ENCODE measurements at regions not wholly inside any gene's neighbourhood (a gene's known extent, or its start where the extent isn't known, plus 50 kb on each side); places are given as distances from the start of the nearest gene placed in this dataset.

GRCh38 chr13:97567510-97568243, 133.7 kb downstream of the RAP2A start:
- POLR2A ChIA-PET = no interaction called here
- peak; percentile 18 to 54 for DNase-seq (ENCODE audit: low read depth in 1 of 2, low spot score in 1 of 2)
- no peak overlapping the region for H3K27ac ChIP-seq
- no peaks in the 10 kb centered on the region for H3K9me3 ChIP-seq
- CTCF ChIA-PET = interaction anchor here (1.6 kb wide), 1 partner anchor 14 kb away, joined by 4 read pairs; no protein-coding TSS in a partner anchor
- H3K4me3 ChIP-seq = no peak overlapping the region
- peaks cover 7% of the 10 kb centered on the region; the same call in 1 of the 3 replicates for H3K4me1 ChIP-seq
- ATAC-seq = peak; percentile 80 to 92
- H3K4me2 ChIP-seq = peak overlapping the region; percentile 36
- 38% methylated on average over 3 of the region's 3 CpGs for WGBS (ENCODE audit: missing lambda C conversion rate)
- no peak for FAIRE-seq
- TF ChIP-seq NR3C1 (IDR thresholded peaks at IDR 0.05) = no peak
- no peak for TF ChIP-seq EHF (CRISPR knock-in tag; IDR thresholded peaks at IDR 0.05)
- TF ChIP-seq ZSCAN20 (CRISPR knock-in tag; IDR thresholded peaks at IDR 0.05) = no peak
- no peak for TF ChIP-seq ZNF302 (CRISPR knock-in tag; IDR thresholded peaks at IDR 0.05)
- TF ChIP-seq POLR2A (IDR thresholded peaks at IDR 0.05; ENCODE audit: low read length) = no peak
- TF ChIP-seq, protein P1, sequence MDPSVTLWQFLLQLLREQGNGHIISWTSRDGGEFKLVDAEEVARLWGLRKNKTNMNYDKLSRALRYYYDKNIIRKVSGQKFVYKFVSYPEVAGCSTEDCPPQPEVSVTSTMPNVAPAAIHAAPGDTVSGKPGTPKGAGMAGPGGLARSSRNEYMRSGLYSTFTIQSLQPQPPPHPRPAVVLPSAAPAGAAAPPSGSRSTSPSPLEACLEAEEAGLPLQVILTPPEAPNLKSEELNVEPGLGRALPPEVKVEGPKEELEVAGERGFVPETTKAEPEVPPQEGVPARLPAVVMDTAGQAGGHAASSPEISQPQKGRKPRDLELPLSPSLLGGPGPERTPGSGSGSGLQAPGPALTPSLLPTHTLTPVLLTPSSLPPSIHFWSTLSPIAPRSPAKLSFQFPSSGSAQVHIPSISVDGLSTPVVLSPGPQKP (IDR thresholded peaks at IDR 0.05; ENCODE audit: low read depth, low read length) = no peak

DNA sequence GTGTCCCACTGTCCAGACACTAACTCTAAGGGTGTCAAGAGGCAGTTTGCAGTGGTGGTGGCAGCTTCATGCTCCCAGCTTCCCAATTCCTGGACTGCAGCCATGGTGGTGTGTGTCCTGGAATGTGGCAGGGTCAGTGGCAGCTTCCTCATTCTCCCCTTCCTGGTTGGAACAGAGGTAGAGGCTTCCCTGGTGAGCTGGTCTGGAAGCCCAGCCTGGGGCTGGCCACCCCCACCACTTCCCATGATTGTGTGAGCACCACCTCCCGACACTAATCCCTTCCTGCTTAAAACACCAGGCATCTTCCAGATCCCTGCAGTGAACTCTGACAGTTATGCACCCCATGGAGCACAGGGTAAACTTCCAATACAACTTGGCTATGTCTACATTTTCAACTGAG, 134.9 kb downstream of the RAP2A start:
- Histone ChIP-seq H3K9me3 (no peaks in the 10 kb centered on the region), H3K4me3 (no peak overlapping the region), H3K4me1 (peaks cover 7% of the 10 kb centered on the region; the same call in 1 of the 3 replicates), H3K27ac (no peak overlapping the region), H3K4me2 (no peak overlapping the region)
- no peak for FAIRE-seq
- ChIA-PET CTCF (no interaction called here), POLR2A (no interaction called here)
- no peak for DNase-seq (ENCODE audit: low read depth in 1 of 2, low spot score in 1 of 2)
- TF ChIP-seq EHF (CRISPR knock-in tag; IDR thresholded peaks at IDR 0.05) (no peak), RCOR1 (IDR thresholded peaks at IDR 0.05; ENCODE audit: low read depth, low read length) (no peak), MAFK (IDR thresholded peaks at IDR 0.05; ENCODE audit: partially characterized antibody) (no peak), ZSCAN20 (CRISPR knock-in tag; IDR thresholded peaks at IDR 0.05) (no peak), PHF8 (IDR thresholded peaks at IDR 0.05; ENCODE audit: borderline replicate concordance, low read depth) (no peak), SREBF2 (IDR thresholded peaks at IDR 0.05) (no peak), HMGXB4 (CRISPR knock-in tag; IDR thresholded peaks at IDR 0.05; ENCODE audit: borderline replicate concordance) (no peak), POLR2AphosphoS2 (conservative IDR thresholded peaks at IDR 0.05; ENCODE audit: low read length) (no peak), KDM1A (IDR thresholded peaks at IDR 0.05; ENCODE audit: low read depth) (no peak), BHLHE40 (IDR thresholded peaks at IDR 0.05; ENCODE audit: low read depth, low read length) (no peak), FOSB (CRISPR knock-in tag; IDR thresholded peaks at IDR 0.05) (no peak), HEYL (CRISPR knock-in tag; IDR thresholded peaks at IDR 0.05) (no peak), ZFP36 (IDR thresholded peaks at IDR 0.05; ENCODE audit: borderline replicate concordance, partially characterized antibody) (no peak)
- TF ChIP-seq, protein P2, sequence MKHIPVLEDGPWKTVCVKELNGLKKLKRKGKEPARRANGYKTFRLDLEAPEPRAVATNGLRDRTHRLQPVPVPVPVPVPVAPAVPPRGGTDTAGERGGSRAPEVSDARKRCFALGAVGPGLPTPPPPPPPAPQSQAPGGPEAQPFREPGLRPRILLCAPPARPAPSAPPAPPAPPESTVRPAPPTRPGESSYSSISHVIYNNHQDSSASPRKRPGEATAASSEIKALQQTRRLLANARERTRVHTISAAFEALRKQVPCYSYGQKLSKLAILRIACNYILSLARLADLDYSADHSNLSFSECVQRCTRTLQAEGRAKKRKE (CRISPR knock-in tag; IDR thresholded peaks at IDR 0.05; ENCODE audit: low read depth) = no peak
- TF ChIP-seq, protein P3, sequence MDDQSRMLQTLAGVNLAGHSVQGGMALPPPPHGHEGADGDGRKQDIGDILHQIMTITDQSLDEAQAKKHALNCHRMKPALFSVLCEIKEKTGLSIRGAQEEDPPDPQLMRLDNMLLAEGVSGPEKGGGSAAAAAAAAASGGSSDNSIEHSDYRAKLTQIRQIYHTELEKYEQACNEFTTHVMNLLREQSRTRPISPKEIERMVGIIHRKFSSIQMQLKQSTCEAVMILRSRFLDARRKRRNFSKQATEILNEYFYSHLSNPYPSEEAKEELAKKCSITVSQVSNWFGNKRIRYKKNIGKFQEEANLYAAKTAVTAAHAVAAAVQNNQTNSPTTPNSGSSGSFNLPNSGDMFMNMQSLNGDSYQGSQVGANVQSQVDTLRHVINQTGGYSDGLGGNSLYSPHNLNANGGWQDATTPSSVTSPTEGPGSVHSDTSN (IDR thresholded peaks at IDR 0.05) = no peak
- TF ChIP-seq, protein P1 (IDR thresholded peaks at IDR 0.05; ENCODE audit: low read depth, low read length) = no peak
- WGBS (ENCODE audit: missing lambda C conversion rate) = 80% methylated on average over 1 of the region's 1 CpG
- peak; percentile 24 to 44; a peak in 2 of 6 replicates for ATAC-seq

Data from A549 (cell line).